ENCODE measurements at regions not wholly inside any gene's neighbourhood (a gene's known extent, or its start where the extent isn't known, plus 50 kb on each side); places are given as distances from the start of the nearest gene placed in this dataset.

GRCh38 chr5:9831823-9832222 is 201.7 kb upstream of the TAS2R1 start:
- no peak for DNase-seq (ENCODE audit: low spot score)
- no peak for TF ChIP-seq CTCF (IDR thresholded peaks at IDR 0.05)
- no peak for ATAC-seq (ENCODE audit: low FRiP score)

- DNase-seq (ENCODE audit: low spot score) = no peak
- no peak for ATAC-seq (ENCODE audit: low FRiP score)
- no peak for TF ChIP-seq CTCF (IDR thresholded peaks at IDR 0.05)
Observed at GRCh38 chr5:9830184-9830583, 200.0 kb upstream of the TAS2R1 start.

GRCh38 chr5:9829621-9830020 is 199.5 kb upstream of the TAS2R1 start:
- DNase-seq (ENCODE audit: low spot score) (no peak), ATAC-seq (ENCODE audit: low FRiP score) (no peak)
- no peak for TF ChIP-seq CTCF (IDR thresholded peaks at IDR 0.05)

GRCh38 chr5:9820691-9821449 is 190.7 kb upstream of the TAS2R1 start:
- no peak for DNase-seq (ENCODE audit: low spot score)
- no peak for ATAC-seq (ENCODE audit: low FRiP score)
- no peak for TF ChIP-seq CTCF (IDR thresholded peaks at IDR 0.05)

GRCh38 chr5:9818340-9818845 is 188.2 kb upstream of the TAS2R1 start:
- DNase-seq (ENCODE audit: low spot score) (no peak), ATAC-seq (ENCODE audit: low FRiP score) (no peak)
- no peak for TF ChIP-seq CTCF (IDR thresholded peaks at IDR 0.05)

GRCh38 chr5:9817819-9818218 is 187.7 kb upstream of the TAS2R1 start:
- DNase-seq (ENCODE audit: low spot score) (no peak), ATAC-seq (ENCODE audit: low FRiP score) (no peak)
- no peak for TF ChIP-seq CTCF (IDR thresholded peaks at IDR 0.05)

GRCh38 chr5:9815051-9815450 is 184.9 kb upstream of the TAS2R1 start:
- ATAC-seq (ENCODE audit: low FRiP score) = no peak
- no peak for DNase-seq (ENCODE audit: low spot score)
- no peak for TF ChIP-seq CTCF (IDR thresholded peaks at IDR 0.05)

All from omental fat pad (tissue), 3 donors.